Central memory CD8-positive, alpha-beta T cell (primary cell): ENCODE measurements at regions not wholly inside any gene's neighbourhood (a gene's known extent, or its start where the extent isn't known, plus 50 kb on each side); places are given as distances from the start of the nearest gene placed in this dataset.
"Not testable (repeated sequence)": the region's sequence is repeated elsewhere in the genome, so short reads cannot be mapped to it uniquely, and the experiment has no call there.

Experiments used
- ATAC-seq: fragments of 150-1000 bp; cut with Tn5 transposase; replicated peaks from 2 replicates; pipeline ENCODE4 v1.10.0; 2022; ENCODE audit warnings: mild to moderate bottlenecking, moderate FRiP score, moderate number of reproducible peaks; ENCODE audit not compliant: poor library complexity, severe bottlenecking; ENCODE audit errors: extremely low read depth
- DNase-seq, 2 donors: peaks; one replicate each; pipeline ENCODE4 v3.0.0; 2021; ENCODE audit warnings: low spot score in 2 of 2
- H3K27ac Mint-ChIP-seq: one replicate; pipeline ENCODE4 v1.8.0; 2022; ENCODE audit warnings: low read depth, mild to moderate bottlenecking, moderate library complexity, mixed read lengths
- H3K27me3 Mint-ChIP-seq: one replicate; pipeline ENCODE4 v1.8.0; 2022; ENCODE audit warnings: mixed read lengths
- H3K36me3 Mint-ChIP-seq: one replicate; pipeline ENCODE4 v1.8.0; 2022; ENCODE audit warnings: mild to moderate bottlenecking, moderate library complexity, mixed read lengths; ENCODE audit not compliant: insufficient read depth
- H3K4me1 Mint-ChIP-seq: one replicate; pipeline ENCODE4 v1.8.0; 2022; ENCODE audit warnings: mixed read lengths
- H3K4me3 Mint-ChIP-seq: one replicate; pipeline ENCODE4 v1.8.0; 2022; ENCODE audit warnings: mild to moderate bottlenecking, moderate library complexity, mixed read lengths
- H3K9me3 Mint-ChIP-seq: one replicate; pipeline ENCODE4 v1.8.0; 2022; ENCODE audit warnings: mixed read lengths

DNA sequence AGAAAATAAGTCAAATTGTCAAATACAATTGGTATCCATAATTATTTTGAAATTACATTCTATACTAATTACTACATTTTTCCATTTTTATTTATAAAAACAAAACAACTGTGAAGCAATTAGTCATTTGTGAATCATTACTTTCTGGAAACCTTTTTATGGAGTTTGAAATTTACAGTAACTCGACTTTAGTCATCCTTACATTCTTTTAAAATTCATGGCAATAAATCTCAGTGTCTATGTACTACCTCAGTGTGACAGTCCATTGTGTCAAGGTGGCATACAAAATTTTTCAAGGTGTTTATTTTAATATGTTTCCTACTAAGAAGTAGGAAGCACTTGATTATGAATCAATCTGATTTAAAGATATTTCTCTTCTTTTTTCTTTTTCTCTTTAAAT, 1949.4 kb upstream of the RAG2 start:
- peaks cover 22% of the 10 kb centered on the region for H3K9me3 Mint-ChIP-seq
- H3K4me3 Mint-ChIP-seq = no peak overlapping the region
- DNase-seq (no peak), ATAC-seq (no peak)
- H3K27me3 Mint-ChIP-seq = no peaks in the 10 kb centered on the region
- no peaks in the 10 kb centered on the region for H3K36me3 Mint-ChIP-seq
- no peaks in the 10 kb centered on the region for H3K4me1 Mint-ChIP-seq
- H3K27ac Mint-ChIP-seq = no peak overlapping the region

DNA sequence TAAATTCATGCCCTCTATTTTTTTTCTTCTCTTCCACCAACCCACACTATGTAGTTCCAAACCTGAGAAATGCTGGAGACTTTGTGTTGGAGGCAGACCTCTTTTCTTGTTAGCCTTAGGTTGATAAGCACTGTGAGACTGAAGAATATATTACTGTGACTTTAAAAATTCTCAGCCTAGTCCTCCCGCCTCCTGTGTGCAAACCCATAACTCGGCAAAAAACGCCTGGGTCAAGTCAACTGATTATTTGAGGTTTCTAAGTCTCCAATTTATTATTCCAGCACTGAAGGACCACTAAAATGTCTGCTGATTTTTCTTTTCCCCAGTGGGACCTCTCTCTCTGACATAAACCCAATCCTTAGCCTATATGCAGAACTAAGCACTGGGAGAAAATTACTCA, 1946.0 kb upstream of the RAG2 start:
- H3K36me3 Mint-ChIP-seq = no peaks in the 10 kb centered on the region
- no peaks in the 10 kb centered on the region for H3K4me1 Mint-ChIP-seq
- H3K27ac Mint-ChIP-seq = no peak overlapping the region
- DNase-seq (no peak), ATAC-seq (no peak)
- H3K9me3 Mint-ChIP-seq = peaks cover 22% of the 10 kb centered on the region
- no peaks in the 10 kb centered on the region for H3K27me3 Mint-ChIP-seq
- no peak overlapping the region for H3K4me3 Mint-ChIP-seq

DNA sequence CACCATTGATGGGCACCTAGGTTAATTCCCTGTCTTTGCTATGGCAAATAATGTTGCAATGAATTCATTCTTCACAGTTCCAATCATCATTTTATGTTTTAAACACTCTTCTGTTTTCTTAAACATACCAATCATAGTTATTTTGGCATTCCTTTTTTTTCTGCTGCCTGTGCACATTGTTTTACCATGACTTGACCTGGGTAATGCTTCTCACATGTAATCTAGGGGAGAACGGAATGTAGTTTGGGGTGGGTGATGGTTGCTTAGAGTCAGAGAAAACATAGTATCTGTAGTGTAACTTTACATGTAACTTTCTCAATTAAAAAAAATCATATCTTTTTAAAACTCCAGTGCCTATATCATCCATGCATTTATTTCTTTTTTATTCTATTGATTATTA, 1945.3 kb upstream of the RAG2 start:
- DNase-seq (no peak), ATAC-seq (no peak)
- H3K27ac Mint-ChIP-seq = no peak overlapping the region
- no peaks in the 10 kb centered on the region for H3K36me3 Mint-ChIP-seq
- H3K4me3 Mint-ChIP-seq = no peak overlapping the region
- H3K27me3 Mint-ChIP-seq = no peaks in the 10 kb centered on the region
- H3K4me1 Mint-ChIP-seq = no peaks in the 10 kb centered on the region
- H3K9me3 Mint-ChIP-seq = peaks cover 22% of the 10 kb centered on the region

DNA sequence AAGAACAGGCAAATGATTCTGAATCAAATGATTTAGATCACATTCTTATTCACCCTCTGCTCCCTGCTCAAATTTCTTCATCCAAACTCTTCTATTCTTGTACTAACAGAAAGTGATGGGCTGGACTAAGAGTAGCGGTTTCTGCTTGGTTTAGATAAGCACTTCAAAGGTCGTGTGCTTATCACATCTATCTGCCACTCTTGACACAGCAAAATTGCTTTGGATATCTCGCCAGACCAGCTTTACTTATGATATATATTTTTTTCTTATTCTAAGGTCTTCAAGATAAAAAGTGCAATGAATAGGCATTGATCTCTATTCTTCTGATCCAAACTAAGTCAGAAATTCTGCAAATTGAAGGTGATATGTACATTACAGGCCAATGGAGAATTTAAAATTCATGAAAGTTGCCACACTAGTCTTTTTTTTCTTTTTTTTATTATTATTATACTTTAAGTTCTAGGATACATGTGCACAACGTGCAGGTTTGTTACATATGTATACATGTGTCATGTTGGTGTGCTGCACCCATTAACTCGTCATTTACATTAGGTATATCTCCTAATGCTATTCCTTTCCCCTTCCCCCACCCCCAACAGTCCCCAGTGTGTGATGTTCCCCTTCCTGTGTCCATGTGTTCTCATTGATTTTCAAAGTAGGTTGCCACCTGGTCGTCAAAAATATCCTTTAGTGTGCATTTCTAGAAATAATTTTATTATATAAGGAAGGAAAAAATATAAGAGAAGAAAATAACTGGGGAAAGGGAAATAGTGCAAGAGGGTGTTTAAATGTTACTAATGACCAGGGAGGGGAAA, 1941.0 kb upstream of the RAG2 start:
- Mint-ChIP-seq H3K36me3 (peaks cover 3% of the 10 kb centered on the region), H3K27ac (no peak overlapping the region), H3K27me3 (no peaks in the 10 kb centered on the region), H3K9me3 (peaks cover 27% of the 10 kb centered on the region), H3K4me1 (no peaks in the 10 kb centered on the region), H3K4me3 (no peak overlapping the region)
- ATAC-seq (no peak), DNase-seq (no peak)

DNA sequence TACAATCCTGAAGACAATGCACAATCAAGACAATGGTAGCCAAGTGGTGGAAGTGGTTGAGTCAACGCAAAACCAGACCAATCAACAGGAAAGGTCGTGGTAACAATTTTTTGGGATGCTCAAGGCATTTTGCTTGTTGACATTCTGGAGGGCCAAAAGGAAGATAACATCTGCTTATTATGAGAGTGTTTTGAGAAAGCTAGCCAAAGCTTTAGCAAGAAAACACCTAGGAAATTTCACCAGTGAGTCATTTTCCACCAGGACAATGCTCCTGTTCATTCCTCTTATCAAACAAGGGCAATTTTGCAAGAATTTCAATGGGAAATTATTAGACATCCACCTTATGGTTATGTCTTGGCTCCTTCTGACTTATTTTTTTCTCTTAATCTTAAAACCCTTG, 1932.2 kb upstream of the RAG2 start:
- H3K4me1 Mint-ChIP-seq = no peaks in the 10 kb centered on the region
- no peak overlapping the region for H3K27ac Mint-ChIP-seq
- H3K36me3 Mint-ChIP-seq = peaks cover 1% of the 10 kb centered on the region
- DNase-seq (no peak), ATAC-seq (no peak)
- H3K4me3 Mint-ChIP-seq = no peak overlapping the region
- H3K27me3 Mint-ChIP-seq = no peaks in the 10 kb centered on the region
- peaks cover 18% of the 10 kb centered on the region for H3K9me3 Mint-ChIP-seq

DNA sequence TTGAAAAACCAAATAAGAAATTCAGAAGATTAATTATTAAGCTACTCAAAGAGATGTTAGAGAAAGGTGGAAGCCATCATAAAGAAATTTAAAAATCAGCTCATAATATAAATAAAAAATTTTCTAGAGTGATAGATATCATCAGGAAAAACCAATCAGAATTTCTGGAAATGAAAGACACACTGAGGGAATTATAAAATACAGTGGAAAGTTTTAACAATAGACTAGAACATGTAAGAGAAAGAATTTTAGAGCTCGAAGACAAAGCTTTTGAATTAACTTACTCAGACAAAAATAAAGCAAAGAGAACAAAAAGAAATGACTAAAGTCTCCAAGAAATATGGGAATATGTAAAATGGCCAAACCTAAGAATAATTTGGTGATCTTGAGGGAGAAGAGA, 1926.9 kb upstream of the RAG2 start:
- ATAC-seq (no peak), DNase-seq (no peak)
- Mint-ChIP-seq H3K9me3 (peaks cover 22% of the 10 kb centered on the region), H3K27ac (no peak overlapping the region), H3K4me3 (no peak overlapping the region), H3K4me1 (no peaks in the 10 kb centered on the region), H3K36me3 (peaks cover 1% of the 10 kb centered on the region), H3K27me3 (no peaks in the 10 kb centered on the region)

DNA sequence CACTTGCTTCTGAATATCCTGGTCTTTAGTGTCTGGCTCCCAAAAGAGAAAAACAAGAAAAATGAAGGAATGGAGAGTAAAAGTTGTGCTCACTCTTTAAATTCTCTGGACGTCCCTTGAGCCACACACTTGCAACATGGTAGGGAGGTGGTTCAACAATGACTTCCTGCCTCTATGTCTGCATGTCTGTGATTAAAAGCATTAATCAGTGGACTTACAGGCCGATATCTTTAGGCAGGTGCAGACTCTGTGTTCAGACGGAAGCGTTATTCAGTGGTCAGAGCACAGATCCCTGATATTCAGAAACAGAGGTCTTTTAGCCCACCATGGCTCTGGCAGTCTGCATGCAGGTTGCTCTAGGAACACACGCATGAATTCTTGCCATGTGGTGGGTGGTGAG, 1920.0 kb upstream of the RAG2 start:
- peaks cover 11% of the 10 kb centered on the region for H3K9me3 Mint-ChIP-seq
- DNase-seq (no peak), ATAC-seq (no peak)
- H3K4me3 Mint-ChIP-seq = no peak overlapping the region
- no peak overlapping the region for H3K27ac Mint-ChIP-seq
- no peaks in the 10 kb centered on the region for H3K36me3 Mint-ChIP-seq
- H3K27me3 Mint-ChIP-seq = no peaks in the 10 kb centered on the region
- H3K4me1 Mint-ChIP-seq = no peaks in the 10 kb centered on the region

DNA sequence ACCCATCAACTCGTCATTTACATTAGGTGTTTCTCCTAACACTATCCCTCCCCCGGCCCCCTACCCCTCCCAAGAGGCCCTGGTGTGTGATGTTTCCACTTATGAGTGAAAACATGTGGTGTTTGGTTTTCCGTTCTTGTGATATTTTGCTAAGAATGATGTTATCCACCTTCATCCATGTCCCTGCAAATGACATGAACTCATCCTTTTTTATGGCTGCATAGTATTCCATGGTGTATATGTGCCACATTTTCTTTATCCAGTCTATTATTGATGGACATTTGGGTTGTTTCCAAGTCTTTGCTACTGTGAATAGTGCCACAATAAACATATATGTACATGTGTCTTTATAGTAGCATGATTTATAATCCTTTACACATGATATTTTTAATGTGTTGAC, 1914.8 kb upstream of the RAG2 start:
- DNase-seq, H3K27me3 Mint-ChIP-seq, ATAC-seq, H3K4me3 Mint-ChIP-seq, H3K4me1 Mint-ChIP-seq, H3K36me3 Mint-ChIP-seq, H3K27ac Mint-ChIP-seq: not testable (repeated sequence)
- peaks cover 17% of the 10 kb centered on the region for H3K9me3 Mint-ChIP-seq

DNA sequence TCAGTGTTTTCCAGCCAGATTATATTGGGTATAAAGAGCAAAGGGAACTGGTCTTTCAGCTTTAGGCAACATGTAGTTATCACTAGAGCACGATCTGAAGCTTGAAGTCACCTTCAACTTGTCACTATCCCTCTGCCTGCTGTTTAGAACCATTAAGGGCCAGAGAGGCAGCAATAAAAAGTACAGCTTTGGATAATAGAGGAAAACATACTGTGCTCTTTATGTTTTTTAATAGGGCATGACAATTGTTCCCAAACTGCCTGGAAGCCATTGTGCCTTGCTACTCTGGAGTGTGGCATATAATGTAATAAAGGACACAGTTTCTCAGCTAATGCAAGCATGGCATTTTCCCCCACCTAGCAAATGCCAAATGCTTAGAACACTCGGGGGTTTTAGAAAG, 1912.0 kb upstream of the RAG2 start:
- H3K27ac Mint-ChIP-seq = no peak overlapping the region
- H3K9me3 Mint-ChIP-seq = peaks cover 11% of the 10 kb centered on the region
- H3K4me3 Mint-ChIP-seq = no peak overlapping the region
- H3K4me1 Mint-ChIP-seq = no peaks in the 10 kb centered on the region
- ATAC-seq = no peak
- no peak for DNase-seq
- no peaks in the 10 kb centered on the region for H3K36me3 Mint-ChIP-seq
- H3K27me3 Mint-ChIP-seq = no peaks in the 10 kb centered on the region

DNA sequence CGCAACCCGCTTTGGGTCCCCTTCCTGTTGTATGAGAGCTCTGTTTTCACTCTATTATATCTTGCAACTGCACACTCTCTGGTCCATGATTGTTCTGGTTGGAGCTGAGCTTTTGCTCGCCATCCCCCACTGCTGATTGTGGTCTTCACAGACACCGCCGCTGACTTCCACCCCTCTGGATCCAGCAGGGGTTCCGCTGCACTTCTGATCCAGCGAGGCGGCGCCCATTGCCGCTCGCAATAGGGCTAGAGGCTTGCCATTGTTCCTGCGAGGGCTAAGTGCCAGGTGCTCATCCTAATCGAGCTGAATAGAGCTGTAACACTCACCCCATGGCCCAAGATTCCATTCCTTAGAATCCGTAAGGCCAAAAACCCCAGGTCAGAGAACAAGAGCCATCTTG, 1905.8 kb upstream of the RAG2 start:
- H3K36me3 Mint-ChIP-seq = no peaks in the 10 kb centered on the region
- H3K27me3 Mint-ChIP-seq = no peaks in the 10 kb centered on the region

DNA sequence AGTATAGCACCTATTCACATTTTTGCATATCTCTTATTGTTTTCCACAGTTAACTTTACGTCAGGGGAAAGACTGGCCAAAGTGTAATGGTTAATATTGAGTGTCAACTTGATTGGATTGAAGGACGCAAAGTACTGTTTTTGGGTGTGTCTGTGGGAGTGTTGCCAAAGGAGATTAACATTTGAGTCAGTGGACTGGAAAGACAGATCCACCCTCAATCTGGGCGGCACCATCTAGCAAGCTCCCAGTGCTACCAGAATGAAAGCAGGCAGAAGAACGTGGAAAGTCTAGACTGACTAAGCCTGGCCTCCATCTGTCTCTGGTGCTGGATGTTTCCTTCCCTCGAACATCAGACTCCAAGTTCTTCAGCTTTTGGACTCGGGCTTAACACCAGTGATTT, 1900.7 kb upstream of the RAG2 start:
- ATAC-seq (no peak), DNase-seq (no peak)
- H3K4me1 Mint-ChIP-seq = no peaks in the 10 kb centered on the region
- no peak overlapping the region for H3K4me3 Mint-ChIP-seq
- H3K27me3 Mint-ChIP-seq = no peaks in the 10 kb centered on the region
- H3K27ac Mint-ChIP-seq = no peak overlapping the region
- peaks cover 16% of the 10 kb centered on the region for H3K9me3 Mint-ChIP-seq
- H3K36me3 Mint-ChIP-seq = peaks cover 1% of the 10 kb centered on the region

More for the DNA sequence above, 1905.8 kb upstream of the RAG2 start:
- H3K27ac Mint-ChIP-seq = no peak overlapping the region
- no peaks in the 10 kb centered on the region for H3K4me1 Mint-ChIP-seq
- peaks cover 5% of the 10 kb centered on the region for H3K9me3 Mint-ChIP-seq
- H3K4me3 Mint-ChIP-seq = no peak overlapping the region
- no peak for DNase-seq
- ATAC-seq = no peak

DNA sequence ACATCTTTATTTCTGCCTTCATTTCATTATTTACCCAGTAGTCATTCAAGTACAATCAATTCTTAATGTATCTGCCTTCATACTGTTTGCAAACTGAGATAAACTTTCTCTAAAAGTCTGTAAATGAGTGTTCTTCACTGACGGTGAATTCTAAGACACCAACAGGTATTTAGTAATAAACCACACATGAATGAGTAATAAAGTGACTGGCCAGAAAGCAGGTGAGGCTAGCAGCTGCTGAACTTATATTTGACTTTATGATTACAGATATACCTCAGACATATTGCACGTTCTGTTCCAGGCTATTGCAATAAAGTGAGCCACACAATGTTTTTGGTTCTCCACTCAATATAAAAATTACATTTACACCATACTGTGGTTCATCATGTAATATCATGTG, 1894.0 kb upstream of the RAG2 start:
- no peak for ATAC-seq
- peaks cover 1% of the 10 kb centered on the region for H3K36me3 Mint-ChIP-seq
- peaks cover 37% of the 10 kb centered on the region for H3K9me3 Mint-ChIP-seq
- H3K27me3 Mint-ChIP-seq = no peaks in the 10 kb centered on the region
- no peak overlapping the region for H3K27ac Mint-ChIP-seq
- H3K4me1 Mint-ChIP-seq = no peaks in the 10 kb centered on the region
- no peak for DNase-seq
- H3K4me3 Mint-ChIP-seq = no peak overlapping the region

DNA sequence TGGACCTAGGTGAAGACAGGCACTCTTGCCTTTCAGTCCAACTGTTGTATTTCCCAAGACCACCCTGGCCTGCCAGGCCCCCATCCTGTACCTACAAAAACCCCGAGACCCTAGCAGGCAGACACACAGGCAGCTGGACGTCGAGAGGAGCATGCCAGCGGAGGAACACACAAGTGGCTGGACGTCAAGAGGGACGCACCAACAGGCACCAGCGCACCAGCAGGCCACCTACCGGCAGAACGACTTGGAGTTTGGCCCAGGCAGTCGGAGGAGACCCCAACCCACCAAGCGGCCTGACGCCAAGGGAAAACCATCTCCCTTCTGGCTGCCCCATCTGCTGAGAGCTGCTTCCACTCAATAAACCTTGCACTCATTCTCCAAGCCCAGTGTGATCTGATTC, 1883.4 kb upstream of the RAG2 start:
- no peaks in the 10 kb centered on the region for H3K27me3 Mint-ChIP-seq
- no peaks in the 10 kb centered on the region for H3K36me3 Mint-ChIP-seq
- H3K9me3 Mint-ChIP-seq = peaks cover 13% of the 10 kb centered on the region
- H3K27ac Mint-ChIP-seq = no peak overlapping the region
- no peak overlapping the region for H3K4me3 Mint-ChIP-seq
- DNase-seq = no peak
- no peak for ATAC-seq
- H3K4me1 Mint-ChIP-seq = no peaks in the 10 kb centered on the region
